ENCODE measurements at regions not wholly inside any gene's neighbourhood (a gene's known extent, or its start where the extent isn't known, plus 50 kb on each side); places are given as distances from the start of the nearest gene placed in this dataset.

- no peaks in the 10 kb centered on the region for H3K9me3 ChIP-seq (ENCODE audit: control extremely low read depth in 1 of 3, control insufficient read depth in 2 of 3, insufficient read depth in 1 of 3, low read length in 2 of 3)
- H3K36me3 ChIP-seq (replicated peaks in 1 of 2; ENCODE audit: control extremely low read depth in 1 of 2, control insufficient read depth in 1 of 2, extremely low read depth in 1 of 2, insufficient read depth in 2 of 2, low read length in 1 of 2): no peaks in the 10 kb centered on the region
- H3K79me2 ChIP-seq (ENCODE audit: control insufficient read depth, insufficient read depth, low read length): no peaks in the 10 kb centered on the region
- H4K20me1 ChIP-seq (ENCODE audit: control insufficient read depth, insufficient read depth, low read length, poor library complexity, severe bottlenecking): no peaks in the 10 kb centered on the region
- peaks cover 5 to 9% of the 10 kb centered on the region in 2 donors for H3K4me1 ChIP-seq (ENCODE audit: control insufficient read depth in 2 of 2, insufficient read depth in 2 of 2, low read length in 2 of 2)
- H3K4me1 Mint-ChIP-seq: peaks cover 5% of the 10 kb centered on the region
- H2AFZ ChIP-seq (ENCODE audit: insufficient read depth, low read depth, low read length, poor library complexity, severe bottlenecking): no peak overlapping the region
- ChIA-PET CTCF (no interaction called here), POLR2A (no interaction called here)
- intact Hi-C loops (cut with micrococcal nuclease): no loop called here
- no peak overlapping the region for H3K9ac ChIP-seq (ENCODE audit: low read length)
- peaks cover 11% of the 10 kb centered on the region for H3K27me3 Mint-ChIP-seq
- H3K27ac ChIP-seq (ENCODE audit: low read length in 2 of 2): no peak overlapping the region
- WGBS (ENCODE audit: insufficient coverage): 100% methylated on average over 7 of the region's 9 CpGs
- no peak for ATAC-seq (ENCODE audit: low read depth)
- no peak overlapping the region for H3K4me3 Mint-ChIP-seq
- no peak overlapping the region for H3K27ac Mint-ChIP-seq
- no peak overlapping the region for H3K4me2 ChIP-seq (replicated peaks; ENCODE audit: low read depth, low read length, poor library complexity, severe bottlenecking)
- no peak for TF ChIP-seq EZH2 (IDR thresholded peaks at IDR 0.05; ENCODE audit: borderline replicate concordance, insufficient read depth, low read depth, low read length, poor library complexity, severe bottlenecking)
- TF ChIP-seq CTCF (IDR thresholded peaks at IDR 0.05): no peak
- H3K4me3 ChIP-seq (ENCODE audit: control extremely low read depth in 1 of 5, extremely low read depth in 1 of 5, insufficient read depth in 1 of 5, low read depth in 2 of 5, low read length in 4 of 5): no peak overlapping the region
- DNase-seq: no peak
- no peaks in the 10 kb centered on the region for H3K9me3 Mint-ChIP-seq (ENCODE audit: insufficient read depth)
- H3K27me3 ChIP-seq (replicated peaks in 1 of 4; ENCODE audit: control extremely low read depth in 1 of 4, control insufficient read depth in 3 of 4, insufficient read depth in 4 of 4, low read length in 3 of 4): peaks cover 0 to 7% (median 0%) of the 10 kb centered on the region in 4 experiments
These were observed 185.1 kb upstream of the CCND2 start for GRCh38 chr12:4088451-4088850.

DNA sequence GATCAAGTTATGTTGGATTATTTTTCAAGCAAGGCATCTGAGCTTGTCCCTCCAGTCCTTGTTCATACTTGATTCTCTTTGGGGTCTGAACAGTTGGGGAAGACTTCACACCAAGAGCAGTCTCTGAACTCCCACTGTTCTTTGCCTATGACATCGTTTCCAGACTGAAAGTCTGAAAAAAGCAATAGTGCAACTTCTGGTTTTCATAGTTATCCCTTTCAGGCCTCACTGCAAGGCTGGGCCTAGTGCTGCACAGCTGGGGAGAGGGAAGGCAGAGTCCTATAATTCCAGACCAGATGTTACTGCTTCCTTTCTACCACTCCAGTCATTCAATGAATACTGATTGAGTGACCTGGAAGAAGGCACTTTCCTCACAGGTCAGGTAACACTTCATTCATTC is 187.1 kb upstream of the CCND2 start:
- ChIA-PET POLR2A (no interaction called here), CTCF (no interaction called here)
- Histone ChIP-seq H3K27ac (ENCODE audit: low read length in 2 of 2) (no peak overlapping the region), H3K27me3 (replicated peaks in 1 of 4; ENCODE audit: control extremely low read depth in 1 of 4, control insufficient read depth in 3 of 4, insufficient read depth in 4 of 4, low read length in 3 of 4) (peaks cover 0 to 14% (median 0%) of the 10 kb centered on the region in 4 experiments), H3K79me2 (ENCODE audit: control insufficient read depth, insufficient read depth, low read length) (no peaks in the 10 kb centered on the region), H3K36me3 (replicated peaks in 1 of 2; ENCODE audit: control extremely low read depth in 1 of 2, control insufficient read depth in 1 of 2, extremely low read depth in 1 of 2, insufficient read depth in 2 of 2, low read length in 1 of 2) (no peaks in the 10 kb centered on the region), H3K9ac (ENCODE audit: low read length) (no peak overlapping the region), H3K4me2 (replicated peaks; ENCODE audit: low read depth, low read length, poor library complexity, severe bottlenecking) (no peak overlapping the region), H3K4me1 (ENCODE audit: control insufficient read depth in 2 of 2, insufficient read depth in 2 of 2, low read length in 2 of 2) (peaks cover 5 to 6% of the 10 kb centered on the region in 2 donors), H3K9me3 (ENCODE audit: control extremely low read depth in 1 of 3, control insufficient read depth in 2 of 3, insufficient read depth in 1 of 3, low read length in 2 of 3) (no peaks in the 10 kb centered on the region), H3K4me3 (ENCODE audit: control extremely low read depth in 1 of 5, extremely low read depth in 1 of 5, insufficient read depth in 1 of 5, low read depth in 2 of 5, low read length in 4 of 5) (no peak overlapping the region), H2AFZ (ENCODE audit: insufficient read depth, low read depth, low read length, poor library complexity, severe bottlenecking) (no peak overlapping the region), H4K20me1 (ENCODE audit: control insufficient read depth, insufficient read depth, low read length, poor library complexity, severe bottlenecking) (no peaks in the 10 kb centered on the region)
- Mint-ChIP-seq H3K4me3 (no peak overlapping the region), H3K9me3 (ENCODE audit: insufficient read depth) (no peaks in the 10 kb centered on the region), H3K4me1 (peaks cover 5% of the 10 kb centered on the region), H3K27ac (no peak overlapping the region), H3K27me3 (peaks cover 13% of the 10 kb centered on the region)
- WGBS (ENCODE audit: insufficient coverage): no CpG with 5 or more reads among the region's 1 CpG
- no peak for DNase-seq
- intact Hi-C loops (cut with micrococcal nuclease): no loop called here
- ATAC-seq (ENCODE audit: low read depth): no peak
- TF ChIP-seq EZH2 (IDR thresholded peaks at IDR 0.05; ENCODE audit: borderline replicate concordance, insufficient read depth, low read depth, low read length, poor library complexity, severe bottlenecking) (no peak), CTCF (IDR thresholded peaks at IDR 0.05) (no peak)
